ENCODE measurements at regions not wholly inside any gene's neighbourhood (a gene's known extent, or its start where the extent isn't known, plus 50 kb on each side); places are given as distances from the start of the nearest gene placed in this dataset.

- no peak for TF ChIP-seq CTCF (conservative IDR thresholded peaks at IDR 0.05; ENCODE audit: control insufficient read depth, insufficient read depth, low read depth, low read length)
- no peak for DNase-seq (ENCODE audit: low read depth)
- no peak overlapping the region for H3K4me3 ChIP-seq (ENCODE audit: control insufficient read depth, low read depth, low read length)
Observed at GRCh38 chr11:16572945-16573344, 165.5 kb upstream of the C11orf58 start.

GRCh38 chr11:16561150-16561549 is 177.3 kb upstream of the C11orf58 start:
- no peak for TF ChIP-seq CTCF (conservative IDR thresholded peaks at IDR 0.05; ENCODE audit: control insufficient read depth, insufficient read depth, low read depth, low read length)
- H3K4me3 ChIP-seq (ENCODE audit: control insufficient read depth, low read depth, low read length), result no peak overlapping the region
- DNase-seq (ENCODE audit: low read depth), result no peak

GRCh38 chr11:16558494-16558893 is 180.0 kb upstream of the C11orf58 start:
- no peak for TF ChIP-seq CTCF (conservative IDR thresholded peaks at IDR 0.05; ENCODE audit: control insufficient read depth, insufficient read depth, low read depth, low read length)
- no peak overlapping the region for H3K4me3 ChIP-seq (ENCODE audit: control insufficient read depth, low read depth, low read length)

GRCh38 chr11:16555956-16556355 is 182.5 kb upstream of the C11orf58 start:
- TF ChIP-seq CTCF (conservative IDR thresholded peaks at IDR 0.05; ENCODE audit: control insufficient read depth, insufficient read depth, low read depth, low read length), result no peak
- no peak overlapping the region for H3K4me3 ChIP-seq (ENCODE audit: control insufficient read depth, low read depth, low read length)
- no peak for DNase-seq (ENCODE audit: low read depth)

More at GRCh38 chr11:16558494-16558893, 180.0 kb upstream of the C11orf58 start:
- DNase-seq (ENCODE audit: low read depth), result no peak

GRCh38 chr11:16554361-16554760 is 184.1 kb upstream of the C11orf58 start:
- H3K4me3 ChIP-seq (ENCODE audit: control insufficient read depth, low read depth, low read length), result no peak overlapping the region
- TF ChIP-seq CTCF (conservative IDR thresholded peaks at IDR 0.05; ENCODE audit: control insufficient read depth, insufficient read depth, low read depth, low read length), result no peak
- no peak for DNase-seq (ENCODE audit: low read depth)

- no peak overlapping the region for H3K4me3 ChIP-seq (ENCODE audit: control insufficient read depth, low read depth, low read length)
- no peak for TF ChIP-seq CTCF (conservative IDR thresholded peaks at IDR 0.05; ENCODE audit: control insufficient read depth, insufficient read depth, low read depth, low read length)
- no peak for DNase-seq (ENCODE audit: low read depth)
Observed at GRCh38 chr11:16547879-16548278, 190.6 kb upstream of the C11orf58 start.

GRCh38 chr11:16543642-16544041 is 187.3 kb upstream of the SOX6 start:
- no peak for DNase-seq (ENCODE audit: low read depth)
- TF ChIP-seq CTCF (conservative IDR thresholded peaks at IDR 0.05; ENCODE audit: control insufficient read depth, insufficient read depth, low read depth, low read length), result no peak
- no peak overlapping the region for H3K4me3 ChIP-seq (ENCODE audit: control insufficient read depth, low read depth, low read length)

All from fibroblast of mammary gland (primary cell).